ENCODE measurements at regions not wholly inside any gene's neighbourhood (a gene's known extent, or its start where the extent isn't known, plus 50 kb on each side); places are given as distances from the start of the nearest gene placed in this dataset.

- no peak for TF ChIP-seq CTCF (IDR thresholded peaks at IDR 0.05; ENCODE audit: low read depth, low read length)
- TF ChIP-seq EZH2phosphoT487 (IDR thresholded peaks at IDR 0.05; ENCODE audit: low read depth): no peak
These were observed 254.0 kb upstream of the KRR1 start for GRCh38 chr12:75765170-75766059.
